Testis (tissue), 2 donors: ENCODE measurements at regions not wholly inside any gene's neighbourhood (a gene's known extent, or its start where the extent isn't known, plus 50 kb on each side); places are given as distances from the start of the nearest gene placed in this dataset.

ENCODE experiments used
- CTCF ChIP-seq, 3 experiments: fragments of 450-650 bp in 2 of 3; fragments of 200-600 bp in 1 of 3; sonication (generic) in 1 of 3; IDR thresholded peaks; one replicate each; pipeline ENCODE4 v1.5.1; 2016 to 2019; ENCODE audit warnings: antibody characterized with exemption in 3 of 3, mild to moderate bottlenecking in 2 of 3, moderate library complexity in 1 of 3
- POLR2A ChIP-seq: fragments of 450-650 bp; IDR thresholded peaks from one replicate; pipeline ENCODE4 v1.6.1; 2017; ENCODE audit warnings: antibody characterized with exemption, mild to moderate bottlenecking, moderate library complexity

- TF ChIP-seq CTCF (IDR thresholded peaks at IDR 0.05) (no peak), POLR2A (no peak)
These were observed 161.0 kb downstream of the SHOX start for GRCh38 chrX:791479-792034.
